ENCODE measurements at regions not wholly inside any gene's neighbourhood (a gene's known extent, or its start where the extent isn't known, plus 50 kb on each side); places are given as distances from the start of the nearest gene placed in this dataset.

DNA sequence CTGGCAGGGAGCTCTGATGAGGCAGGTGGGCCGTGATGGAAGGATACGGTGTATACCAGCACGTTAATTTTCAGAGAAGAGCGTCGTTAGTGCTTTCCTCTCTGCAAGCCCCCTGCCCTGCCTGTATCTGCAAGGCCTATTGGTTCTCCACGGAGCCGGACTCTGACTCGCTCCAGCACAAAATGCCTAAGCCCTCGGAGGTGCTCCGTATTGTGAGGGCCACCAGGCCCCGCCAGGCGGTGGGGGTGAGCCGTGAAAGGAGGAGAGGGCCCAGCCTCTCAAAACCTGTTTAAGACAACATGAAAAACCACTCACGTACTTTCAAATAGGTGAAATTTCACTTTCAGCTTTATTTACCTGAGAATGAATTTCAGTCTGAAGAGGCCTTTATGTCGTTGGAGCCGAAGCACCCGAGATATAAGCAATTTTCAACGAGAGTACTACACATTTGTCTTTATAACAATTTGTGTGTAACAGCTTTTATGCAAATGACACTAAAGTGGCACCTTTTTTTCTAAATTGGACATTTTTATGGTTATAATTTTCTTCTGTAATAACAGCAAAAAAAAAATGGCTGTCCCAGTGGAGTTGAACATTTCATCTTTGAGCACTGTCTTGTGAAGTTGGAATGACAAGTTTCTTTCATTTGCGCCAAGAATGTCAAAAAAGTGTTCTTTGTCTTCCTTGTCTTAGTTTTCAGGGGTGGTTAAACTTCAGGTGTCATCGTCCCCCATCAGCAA is 749.5 kb downstream of the VRK1 start:
- no peak for DNase-seq

DNA sequence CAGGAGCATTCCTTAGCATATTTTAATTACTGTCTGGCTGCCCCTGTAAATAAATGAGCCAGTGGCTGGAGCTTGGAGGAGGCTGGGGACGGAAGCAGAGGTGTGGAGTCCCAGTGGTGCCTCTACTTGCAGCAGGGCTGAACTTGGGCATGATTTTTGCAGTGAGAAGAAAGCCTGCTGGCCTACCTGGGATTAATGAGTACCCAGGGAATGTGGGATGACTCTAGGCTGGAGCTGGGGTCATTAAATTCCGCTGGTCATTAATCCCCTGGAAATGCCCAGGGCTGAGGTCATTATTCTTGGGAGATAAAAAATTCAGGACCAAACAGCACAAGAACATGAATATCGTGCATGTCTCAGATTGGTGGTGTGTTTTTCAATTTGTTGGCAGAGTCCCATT is 753.3 kb downstream of the VRK1 start:
- DNase-seq = no peak

DNA sequence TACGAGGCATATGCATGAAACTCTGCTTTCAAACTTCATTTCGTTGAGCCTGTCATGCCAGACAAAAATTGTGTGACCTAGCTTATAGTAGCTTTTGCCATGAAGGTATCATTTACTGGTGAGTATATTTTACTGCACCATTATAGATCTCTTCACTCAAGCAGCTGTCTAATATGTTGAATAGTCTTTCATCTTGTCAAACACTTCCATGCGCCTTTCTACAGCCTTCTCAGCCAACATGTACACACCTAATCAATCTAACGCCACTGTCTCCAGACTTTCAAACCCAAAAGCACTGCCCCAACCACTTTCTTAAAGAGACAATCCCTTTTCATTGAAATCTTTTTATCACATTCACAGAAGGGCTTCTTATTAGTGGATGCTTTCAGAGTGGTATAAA is 757.4 kb downstream of the VRK1 start:
- no peak for DNase-seq

DNA sequence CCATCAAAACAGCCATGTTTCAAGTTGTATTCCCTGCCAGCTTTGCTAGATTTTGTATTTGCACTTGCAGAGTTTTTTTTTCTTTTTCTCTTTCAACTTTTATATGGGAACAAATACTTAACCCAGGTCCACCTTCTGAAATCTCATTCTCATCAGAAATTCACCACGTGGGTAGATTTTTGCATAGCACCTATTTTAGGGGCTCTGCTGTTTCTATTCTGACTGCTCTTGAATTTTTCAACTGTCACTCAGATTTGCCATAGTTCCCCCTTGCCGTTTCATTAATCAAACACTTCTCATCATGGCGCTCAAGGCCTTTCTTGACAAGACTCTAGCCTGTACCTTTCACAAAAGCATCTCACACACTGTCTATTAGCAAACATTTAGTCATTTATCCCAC is 767.2 kb downstream of the VRK1 start:
- DNase-seq = no peak

DNA sequence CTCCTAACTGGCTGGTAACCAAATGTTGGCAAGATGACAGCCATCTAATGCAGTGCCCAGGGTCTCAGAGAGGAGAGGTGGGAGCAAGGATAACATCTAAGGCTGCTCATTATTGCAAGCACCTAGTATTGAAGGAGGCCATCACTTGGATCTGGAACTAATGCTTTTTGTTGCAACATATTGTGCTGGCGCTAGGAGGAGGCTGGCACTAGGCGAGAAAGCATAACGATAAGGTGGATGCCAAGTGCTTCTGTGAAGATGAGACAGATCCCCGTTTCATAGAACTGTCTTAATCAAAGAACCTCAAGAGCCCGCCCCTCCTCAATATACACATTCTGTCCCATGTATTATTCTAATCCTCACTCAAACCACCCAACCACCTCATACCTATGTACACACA is 774.0 kb downstream of the VRK1 start:
- DNase-seq = no peak

DNA sequence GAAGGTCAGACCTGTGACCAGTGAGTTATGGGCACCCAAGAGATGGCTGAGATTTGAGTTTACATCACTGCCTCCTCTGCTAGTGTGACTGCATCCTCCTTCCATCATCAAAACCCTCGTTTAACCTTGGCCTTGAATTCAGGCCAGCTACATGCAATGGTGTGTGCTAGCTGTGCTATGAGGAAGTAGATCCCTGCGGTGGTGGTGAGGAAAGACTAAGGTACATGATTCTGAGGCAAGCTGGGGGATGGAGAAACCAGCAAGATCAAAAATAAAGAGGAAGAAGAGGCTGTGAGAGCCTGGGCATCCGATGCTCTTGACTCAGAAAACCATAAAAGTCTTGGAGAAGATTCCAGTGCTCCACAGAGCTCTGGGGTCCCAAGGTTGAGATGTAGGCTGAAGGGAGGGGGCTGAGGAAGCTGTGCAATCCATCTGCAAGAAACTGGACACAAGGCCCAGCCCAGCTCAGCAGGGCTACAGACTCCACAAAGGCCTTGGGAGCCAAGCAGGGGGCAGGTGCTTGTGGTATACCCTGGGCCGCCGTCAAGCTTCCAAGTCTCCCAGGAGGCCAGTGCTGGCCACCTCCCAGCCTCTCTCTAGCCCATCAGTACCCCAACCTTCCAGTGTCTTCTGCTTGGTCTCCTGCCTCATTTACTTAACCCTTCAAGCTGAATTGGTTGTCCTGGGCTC is 774.8 kb downstream of the VRK1 start:
- DNase-seq = no peak

DNA sequence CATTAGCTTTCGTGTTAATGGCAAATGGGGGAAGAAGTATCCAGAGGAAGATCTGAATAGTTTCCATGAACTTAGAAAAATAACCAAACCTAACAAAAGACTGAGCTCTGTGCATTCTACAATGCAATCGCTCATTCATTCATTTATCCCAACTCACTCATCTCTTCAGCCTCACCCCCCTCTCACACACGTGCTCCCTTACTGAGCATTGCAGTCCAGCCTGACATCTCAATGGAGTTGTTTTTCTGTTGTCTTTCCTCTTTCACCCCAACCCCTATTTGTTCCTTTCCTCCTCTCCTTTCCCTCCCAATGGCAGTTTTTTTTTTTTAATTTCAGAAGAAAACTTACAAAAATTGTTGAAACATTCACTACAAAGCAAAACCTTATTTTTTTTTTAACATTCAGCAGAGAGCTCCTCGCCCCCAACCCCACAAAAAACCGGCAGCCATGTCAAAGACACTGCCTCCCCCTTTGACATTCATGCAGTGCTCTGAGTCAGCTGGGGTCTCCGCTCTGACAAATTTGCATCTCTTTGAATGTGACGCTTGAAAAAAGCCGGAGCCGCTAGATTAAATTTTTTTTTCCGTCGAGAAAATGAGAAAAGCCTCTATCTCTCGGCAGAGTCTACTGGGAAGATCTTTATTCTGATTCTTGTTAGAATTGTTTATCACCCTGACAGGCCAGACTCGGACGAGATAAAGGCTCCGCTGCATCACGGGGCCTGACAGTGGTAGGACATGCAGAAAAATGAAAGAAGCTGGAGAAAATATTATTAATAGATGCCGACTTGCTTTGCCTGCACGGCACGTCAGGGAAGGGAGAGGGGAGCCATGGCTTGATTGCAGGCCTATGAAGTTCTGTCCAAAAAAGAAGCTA is 775.6 kb downstream of the VRK1 start:
- DNase-seq = no peak

DNA sequence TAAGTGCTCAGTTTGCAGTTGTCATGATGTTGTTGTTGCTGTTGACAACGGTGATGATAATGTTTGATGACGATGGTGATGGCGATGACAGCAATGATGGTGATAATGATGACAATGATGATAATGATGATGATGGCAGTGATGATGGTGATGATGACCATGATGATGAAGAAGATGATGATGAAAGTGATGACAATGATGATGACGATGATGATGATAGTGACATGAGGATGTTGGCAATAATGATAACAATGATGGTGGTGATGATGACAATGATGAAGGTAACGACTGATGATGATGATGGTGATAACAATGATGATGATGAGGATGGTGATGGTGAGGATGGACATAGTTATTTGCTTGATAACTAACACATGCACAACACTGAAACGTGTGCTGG is 778.5 kb downstream of the VRK1 start:
- DNase-seq = no peak

DNA sequence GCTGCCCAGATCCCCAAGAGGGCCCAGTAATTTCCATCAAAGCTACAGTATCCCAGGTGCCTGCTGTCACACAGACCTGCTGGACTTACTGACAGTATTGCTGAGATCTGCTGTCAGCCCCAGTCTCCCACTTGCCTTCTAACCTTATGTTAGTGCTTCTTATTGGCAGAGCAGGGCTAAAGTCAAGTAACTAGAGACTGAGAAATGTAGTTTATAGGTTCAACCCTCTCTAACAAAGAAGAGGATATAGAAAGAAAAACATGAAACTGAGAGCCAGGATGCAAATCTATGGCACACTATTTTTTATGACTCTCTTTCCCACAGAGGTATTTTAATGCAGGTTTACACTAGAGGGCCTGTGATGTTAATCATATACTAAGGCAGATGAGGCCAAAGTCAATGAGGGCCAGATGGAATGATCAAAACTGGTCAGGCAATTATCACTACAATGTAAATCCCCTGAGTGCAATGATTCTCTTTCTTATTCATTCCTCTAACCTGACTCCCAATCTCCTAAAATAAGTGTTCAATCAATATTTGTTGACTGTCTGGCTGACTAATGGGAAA is 781.9 kb downstream of the VRK1 start:
- DNase-seq = no peak

DNA sequence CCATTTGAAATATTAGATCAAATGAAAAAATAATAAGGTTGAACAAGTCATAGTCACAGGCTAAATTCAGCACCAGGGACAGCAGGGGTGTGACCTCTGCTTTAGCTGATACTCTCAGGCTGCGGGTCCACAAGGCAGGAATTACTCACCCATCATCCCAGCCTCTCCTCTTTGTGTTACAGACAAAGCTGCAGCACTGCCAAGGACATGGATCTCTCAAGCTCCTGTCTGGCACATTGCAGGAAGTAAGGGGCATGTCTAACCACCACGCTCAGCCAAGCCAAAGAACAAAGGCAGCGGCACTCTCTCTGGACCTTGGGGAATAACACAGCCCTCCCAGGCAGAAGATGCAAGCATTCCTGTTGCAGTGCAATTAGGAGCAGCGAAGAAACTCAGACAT is 783.8 kb downstream of the VRK1 start:
- DNase-seq = no peak

DNA sequence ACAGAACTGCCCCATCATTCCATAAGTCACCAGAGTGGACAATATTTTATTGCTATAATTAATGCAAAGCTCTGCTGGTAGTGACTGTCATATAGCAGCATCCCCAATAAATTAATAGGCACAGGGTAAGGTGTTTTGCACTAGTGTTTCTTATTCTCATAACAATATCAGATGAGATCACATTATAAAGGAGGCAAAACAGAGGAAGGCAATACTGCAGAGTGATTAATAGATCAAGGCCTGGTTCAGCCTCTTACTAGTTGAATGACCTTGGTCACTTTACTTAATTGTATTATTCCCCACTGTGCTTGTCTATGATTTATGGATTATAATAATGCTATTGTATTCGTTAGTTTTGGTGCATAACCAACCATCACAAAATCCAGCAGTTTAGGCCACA is 784.8 kb downstream of the VRK1 start:
- no peak for DNase-seq

DNA sequence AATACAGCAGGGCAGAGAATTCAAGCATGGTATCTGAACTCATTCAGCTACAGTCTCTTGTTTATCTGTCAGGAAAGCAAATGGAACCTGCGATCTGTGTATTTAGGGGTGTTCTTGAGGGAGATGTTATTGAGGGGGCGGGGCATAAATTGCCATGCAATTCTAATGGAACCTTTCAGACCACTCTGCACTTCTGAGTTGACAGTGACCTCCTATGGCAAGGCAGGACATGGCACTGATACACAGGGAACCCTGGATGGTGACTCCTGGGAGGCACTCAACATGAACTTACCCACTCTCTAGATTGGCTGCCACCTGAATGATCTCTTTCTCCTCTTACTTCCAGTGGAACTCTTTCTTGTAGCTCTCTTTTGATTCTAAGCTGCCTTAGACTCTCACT is 787.3 kb downstream of the VRK1 start:
- no peak for DNase-seq

DNA sequence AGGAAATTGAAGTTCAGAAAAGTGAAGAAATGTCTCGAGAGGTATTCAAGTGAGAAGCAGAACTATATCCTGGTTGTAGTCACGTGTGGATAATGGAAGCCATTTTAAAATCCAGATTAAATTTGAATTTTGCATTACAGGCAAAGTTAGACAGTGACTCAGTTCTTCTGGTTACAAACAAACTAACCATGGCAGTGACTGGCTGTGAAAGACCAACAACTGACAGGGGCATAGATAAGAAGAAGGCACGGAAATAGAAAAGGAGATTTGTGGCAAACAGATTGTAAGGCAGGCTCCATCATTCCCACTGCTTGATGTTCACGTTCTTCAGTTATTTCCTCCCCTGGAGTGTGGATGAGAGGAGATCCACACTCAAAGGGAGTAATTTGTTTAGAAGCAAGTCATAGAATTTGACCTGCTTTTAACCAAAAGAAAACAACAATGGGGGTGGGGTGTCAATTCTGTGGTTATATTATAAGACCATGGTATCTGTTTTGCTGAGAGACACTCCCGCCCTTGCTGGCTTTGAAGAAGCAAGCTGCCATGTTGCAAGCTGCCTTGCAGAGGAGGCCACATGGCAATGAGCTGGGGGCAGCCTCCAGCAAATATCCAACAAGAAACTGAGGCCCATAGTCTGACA is 795.3 kb downstream of the VRK1 start:
- DNase-seq = no peak

DNA sequence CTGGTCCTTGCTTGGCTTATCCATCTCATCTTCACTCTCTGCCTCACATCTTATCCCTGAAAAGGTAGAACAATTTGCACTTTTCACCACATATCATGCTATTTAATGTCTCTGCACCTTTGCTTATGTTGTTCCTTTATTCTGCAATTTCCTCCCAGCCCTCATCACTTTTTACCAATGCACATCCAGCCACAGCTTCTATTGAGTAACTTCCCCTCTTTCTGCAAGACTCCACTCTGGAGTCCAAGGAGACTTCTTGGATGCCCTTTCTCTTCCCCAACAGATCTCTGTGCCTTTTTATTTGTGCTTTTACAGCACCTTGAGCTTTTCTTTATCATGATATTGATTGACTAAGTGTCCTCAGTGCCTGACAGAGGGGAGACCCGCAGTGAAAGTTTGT is 797.1 kb downstream of the VRK1 start:
- DNase-seq = no peak

DNA sequence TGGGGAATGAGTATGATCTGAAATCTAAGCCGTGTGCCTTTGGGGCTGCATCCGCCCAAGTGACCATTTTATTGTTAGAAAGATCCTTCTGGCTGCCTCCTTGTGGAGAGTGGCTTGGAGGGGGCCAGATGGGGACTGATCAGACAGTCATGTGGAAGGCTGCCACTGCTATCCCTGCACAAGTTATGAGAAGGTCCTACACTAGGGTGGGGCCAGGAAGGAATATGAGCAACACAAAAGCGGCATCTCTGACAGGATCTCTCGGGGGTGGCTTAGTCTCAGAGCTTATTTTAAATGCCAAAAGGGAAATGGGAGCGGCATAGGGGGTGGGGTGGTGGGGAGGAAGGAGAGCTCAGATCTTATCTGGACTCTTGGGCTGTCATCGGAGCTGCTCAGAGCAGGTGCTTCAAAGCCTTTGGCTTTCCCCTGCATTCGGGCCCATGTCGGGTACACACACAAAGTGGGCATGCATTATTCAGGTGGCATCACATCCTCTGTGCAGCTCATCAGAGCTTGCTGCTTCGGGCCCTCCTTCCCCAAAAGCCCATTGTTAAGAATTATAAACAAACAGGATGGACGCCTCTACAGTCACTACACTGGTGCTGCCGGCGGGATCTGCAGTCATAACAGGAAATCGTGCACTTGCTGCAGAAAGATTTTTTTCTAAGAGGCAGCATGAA is 805.4 kb downstream of the VRK1 start:
- no peak for DNase-seq

DNA sequence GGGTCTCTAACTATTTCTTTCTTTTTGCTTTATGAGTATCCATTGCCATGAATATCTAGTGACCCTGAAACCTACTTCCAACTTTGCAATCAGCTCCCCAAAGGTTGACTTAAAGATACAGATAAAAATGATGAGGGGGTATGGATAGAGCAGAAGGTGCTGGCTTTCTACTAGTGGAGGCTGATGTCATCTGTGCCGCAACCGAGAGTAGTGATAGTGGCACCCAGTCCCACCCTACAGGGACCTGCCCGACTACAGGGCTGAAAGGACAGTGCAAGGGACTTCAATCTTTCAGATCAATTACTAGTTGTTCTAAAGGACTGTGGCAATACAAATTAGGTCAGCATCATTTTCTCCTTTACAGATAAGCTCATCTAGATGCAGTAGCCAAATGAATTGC is 806.0 kb downstream of the VRK1 start:
- no peak for DNase-seq

DNA sequence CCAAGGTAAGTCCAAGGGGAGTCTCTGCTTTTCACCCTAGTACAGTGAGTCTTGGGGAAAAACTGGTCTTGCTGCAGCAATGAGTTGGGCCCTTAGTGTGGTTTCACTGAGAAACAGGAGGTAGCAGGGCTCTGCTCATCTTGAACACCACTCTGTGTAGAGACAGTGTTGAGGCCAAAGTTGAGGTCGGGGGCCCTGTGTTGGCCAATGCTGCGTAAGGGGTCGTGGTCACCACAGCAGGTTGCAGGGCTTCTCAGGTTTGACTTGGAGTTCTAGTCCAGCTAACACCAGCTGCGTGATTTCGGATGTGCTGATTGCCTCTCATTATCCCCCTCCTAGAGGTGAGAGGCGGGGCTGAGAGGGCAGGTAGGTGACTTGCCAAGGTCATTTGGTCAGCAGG is 807.5 kb downstream of the VRK1 start:
- no peak for DNase-seq

DNA sequence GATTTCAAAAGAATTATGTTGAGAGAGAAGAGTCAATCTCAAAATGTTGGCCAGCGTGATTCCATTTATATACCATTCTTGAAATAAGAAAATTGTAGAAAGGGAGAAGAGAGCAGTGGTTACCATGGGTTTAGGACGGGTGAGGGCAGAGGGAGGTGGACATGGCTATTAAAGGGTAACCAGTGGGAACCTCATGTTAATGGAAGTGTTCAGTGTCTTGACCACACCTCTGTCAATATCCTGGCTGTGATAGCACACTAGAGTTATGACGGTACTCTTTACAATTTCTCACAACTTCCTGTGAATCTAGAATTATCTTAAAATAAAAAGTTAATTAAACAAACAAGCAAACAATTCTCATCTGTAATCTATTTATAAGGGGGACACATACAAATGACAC is 821.2 kb downstream of the VRK1 start:
- no peak for DNase-seq

DNA sequence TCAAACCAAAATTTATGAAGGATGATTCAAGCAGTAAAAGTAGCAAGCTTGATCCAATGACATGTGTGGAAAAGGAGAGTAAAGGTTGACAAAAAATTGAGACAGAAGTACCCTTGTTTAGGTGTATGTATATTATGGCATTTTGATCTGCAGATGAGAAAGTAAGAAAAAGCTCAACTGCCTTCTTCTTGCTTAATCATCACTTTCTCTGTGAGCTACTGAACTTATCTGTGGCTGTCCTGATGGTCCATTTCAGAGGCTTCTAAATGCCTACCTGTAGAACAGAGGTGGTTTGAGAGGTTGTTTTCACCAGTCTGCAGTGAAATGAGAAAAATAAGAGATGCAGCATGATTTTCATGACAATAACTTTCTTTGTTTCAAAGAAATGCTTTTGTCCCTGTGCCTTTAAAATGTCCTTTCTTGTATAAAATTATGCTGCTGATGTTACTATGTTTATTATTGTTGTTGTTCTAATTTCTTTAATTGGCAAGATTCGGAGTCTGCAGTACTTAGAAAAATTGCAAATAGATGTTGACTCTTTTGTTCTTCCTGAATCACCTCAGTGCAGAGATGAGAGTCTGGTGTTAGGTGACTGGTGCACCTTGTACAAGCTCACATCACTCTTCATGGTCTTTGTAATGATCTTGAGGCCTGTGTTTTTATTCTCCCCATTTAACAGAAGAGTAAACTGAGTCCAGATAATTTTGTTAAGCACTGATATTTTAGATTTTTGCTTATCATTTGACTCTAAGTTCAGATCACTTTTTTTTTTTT is 821.9 kb downstream of the VRK1 start:
- DNase-seq = no peak

DNA sequence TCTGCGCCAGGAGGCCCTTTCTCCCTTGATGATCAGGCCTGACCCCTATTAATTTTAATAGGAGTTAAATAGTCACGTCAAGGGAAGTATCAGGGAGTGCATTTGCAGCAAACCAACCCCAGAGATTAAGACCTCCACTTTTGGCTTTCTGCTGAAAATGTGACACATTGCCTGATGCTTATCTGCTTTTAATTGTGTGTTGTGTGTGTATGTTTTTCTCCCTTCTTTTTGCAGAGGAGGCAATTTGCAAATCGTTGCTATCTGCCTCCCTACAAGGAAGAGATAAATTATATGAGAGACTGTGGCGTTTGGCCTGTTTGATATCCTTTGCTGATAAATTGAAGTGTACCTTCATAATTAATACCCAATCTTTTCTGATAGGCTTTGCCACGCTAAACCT is 822.9 kb downstream of the VRK1 start:
- DNase-seq = no peak

DNA sequence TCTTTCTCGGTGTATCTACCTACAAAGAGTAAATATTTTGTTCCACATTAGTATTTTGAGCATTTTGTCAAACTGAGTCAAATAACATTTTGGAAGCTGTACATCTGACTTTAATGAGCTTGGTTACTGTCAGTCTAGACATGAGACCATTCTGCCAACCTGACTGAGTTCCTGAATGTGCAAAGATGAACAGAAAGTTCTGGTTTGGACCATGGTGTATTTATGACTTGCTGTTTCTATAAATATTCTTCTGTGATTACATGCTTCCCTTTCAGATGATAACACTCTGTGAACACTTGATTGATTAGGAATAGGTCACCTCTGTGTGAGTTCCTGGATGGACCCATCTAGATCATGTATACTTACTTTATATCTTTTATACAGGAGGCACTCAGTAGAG is 827.8 kb downstream of the VRK1 start:
- DNase-seq = no peak

DNA sequence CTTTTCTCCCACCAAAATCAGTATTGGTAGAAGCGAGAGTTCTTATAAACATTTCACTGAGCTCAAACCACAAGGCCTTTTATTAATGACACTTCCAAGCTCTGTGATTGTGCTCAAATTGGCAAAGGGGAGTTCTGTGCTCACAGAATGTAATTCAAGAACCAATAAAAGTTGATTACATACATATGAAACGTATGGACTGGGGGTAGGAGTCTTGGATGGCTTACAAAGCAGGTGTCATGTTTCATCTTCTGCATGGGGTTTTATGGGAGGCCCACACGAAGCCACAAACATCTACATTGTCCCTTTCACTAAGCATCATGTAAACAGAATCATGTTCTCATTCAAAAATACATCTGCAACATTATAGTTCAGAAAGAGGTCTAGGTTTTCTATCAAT is 828.3 kb downstream of the VRK1 start:
- DNase-seq = peak; percentile 18
